ENCODE measurements at regions not wholly inside any gene's neighbourhood (a gene's known extent, or its start where the extent isn't known, plus 50 kb on each side); places are given as distances from the start of the nearest gene placed in this dataset.

- Histone ChIP-seq H3K36me3 (ENCODE audit: control insufficient read depth, insufficient read depth, low read length) (no peaks in the 10 kb centered on the region), H3K4me1 (ENCODE audit: control insufficient read depth, insufficient read depth, low read length) (no peaks in the 10 kb centered on the region), H3K27me3 (ENCODE audit: control insufficient read depth, insufficient read depth, low read length) (no peaks in the 10 kb centered on the region), H3K9me3 (ENCODE audit: control insufficient read depth, insufficient read depth, low read length) (no peaks in the 10 kb centered on the region), H3K4me3 (ENCODE audit: low read length) (no peak overlapping the region), H3K27ac (ENCODE audit: low read length) (no peak overlapping the region)
- no peak for DNase-seq (ENCODE audit: low read depth, low spot score)
- WGBS (ENCODE audit: insufficient coverage, insufficient read length), result no CpG with 5 or more reads among the region's 6 CpGs
Observed at GRCh38 chr9:3054017-3054586, 210.2 kb upstream of the PUM3 start.

- no peak for DNase-seq (ENCODE audit: low read depth, low spot score)
- no peaks in the 10 kb centered on the region for H3K27me3 ChIP-seq (ENCODE audit: control insufficient read depth, insufficient read depth, low read length)
- no peak overlapping the region for H3K4me3 ChIP-seq (ENCODE audit: low read length)
- no peaks in the 10 kb centered on the region for H3K4me1 ChIP-seq (ENCODE audit: control insufficient read depth, insufficient read depth, low read length)
- no peaks in the 10 kb centered on the region for H3K9me3 ChIP-seq (ENCODE audit: control insufficient read depth, insufficient read depth, low read length)
- WGBS (ENCODE audit: insufficient coverage, insufficient read length), result no CpG with 5 or more reads among the region's 2 CpGs
- H3K36me3 ChIP-seq (ENCODE audit: control insufficient read depth, insufficient read depth, low read length), result no peaks in the 10 kb centered on the region
- H3K27ac ChIP-seq (ENCODE audit: low read length), result no peak overlapping the region
Observed at GRCh38 chr9:3049636-3050035, 205.7 kb upstream of the PUM3 start.

GRCh38 chr9:3047912-3048311 lies 204.0 kb upstream of the PUM3 start:
- Histone ChIP-seq H3K27me3 (ENCODE audit: control insufficient read depth, insufficient read depth, low read length) (no peaks in the 10 kb centered on the region), H3K36me3 (ENCODE audit: control insufficient read depth, insufficient read depth, low read length) (no peaks in the 10 kb centered on the region), H3K27ac (ENCODE audit: low read length) (no peak overlapping the region), H3K4me3 (ENCODE audit: low read length) (no peak overlapping the region), H3K4me1 (ENCODE audit: control insufficient read depth, insufficient read depth, low read length) (no peaks in the 10 kb centered on the region), H3K9me3 (ENCODE audit: control insufficient read depth, insufficient read depth, low read length) (no peaks in the 10 kb centered on the region)
- no CpG with 5 or more reads among the region's 3 CpGs for WGBS (ENCODE audit: insufficient coverage, insufficient read length)
- no peak for DNase-seq (ENCODE audit: low read depth, low spot score)

- Histone ChIP-seq H3K36me3 (ENCODE audit: control insufficient read depth, insufficient read depth, low read length) (no peaks in the 10 kb centered on the region), H3K9me3 (ENCODE audit: control insufficient read depth, insufficient read depth, low read length) (no peaks in the 10 kb centered on the region), H3K27me3 (ENCODE audit: control insufficient read depth, insufficient read depth, low read length) (no peaks in the 10 kb centered on the region), H3K4me1 (ENCODE audit: control insufficient read depth, insufficient read depth, low read length) (no peaks in the 10 kb centered on the region), H3K4me3 (ENCODE audit: low read length) (no peak overlapping the region), H3K27ac (ENCODE audit: low read length) (no peak overlapping the region)
- no CpG with 5 or more reads among the region's 1 CpG for WGBS (ENCODE audit: insufficient coverage, insufficient read length)
- DNase-seq (ENCODE audit: low read depth, low spot score), result no peak
Observed at GRCh38 chr9:3045153-3045552, 201.3 kb upstream of the PUM3 start.

- no peak for DNase-seq (ENCODE audit: low read depth, low spot score)
- Histone ChIP-seq H3K36me3 (ENCODE audit: control insufficient read depth, insufficient read depth, low read length) (no peaks in the 10 kb centered on the region), H3K4me1 (ENCODE audit: control insufficient read depth, insufficient read depth, low read length) (no peaks in the 10 kb centered on the region), H3K27ac (ENCODE audit: low read length) (no peak overlapping the region), H3K9me3 (ENCODE audit: control insufficient read depth, insufficient read depth, low read length) (no peaks in the 10 kb centered on the region), H3K4me3 (ENCODE audit: low read length) (no peak overlapping the region), H3K27me3 (ENCODE audit: control insufficient read depth, insufficient read depth, low read length) (no peaks in the 10 kb centered on the region)
- no CpG with 5 or more reads among the region's 4 CpGs for WGBS (ENCODE audit: insufficient coverage, insufficient read length)
Observed at GRCh38 chr9:3043369-3043768, 199.5 kb upstream of the PUM3 start.

- Histone ChIP-seq H3K36me3 (ENCODE audit: control insufficient read depth, insufficient read depth, low read length) (no peaks in the 10 kb centered on the region), H3K27me3 (ENCODE audit: control insufficient read depth, insufficient read depth, low read length) (no peaks in the 10 kb centered on the region), H3K4me3 (ENCODE audit: low read length) (no peak overlapping the region), H3K4me1 (ENCODE audit: control insufficient read depth, insufficient read depth, low read length) (no peaks in the 10 kb centered on the region), H3K27ac (ENCODE audit: low read length) (no peak overlapping the region), H3K9me3 (ENCODE audit: control insufficient read depth, insufficient read depth, low read length) (no peaks in the 10 kb centered on the region)
- no peak for DNase-seq (ENCODE audit: low read depth, low spot score)
- WGBS (ENCODE audit: insufficient coverage, insufficient read length), result no CpG with 5 or more reads among the region's 3 CpGs
Observed at GRCh38 chr9:3040761-3041160, 196.9 kb upstream of the PUM3 start.

- WGBS (ENCODE audit: insufficient coverage, insufficient read length), result no CpG with 5 or more reads among the region's 1 CpG
Observed at GRCh38 chr9:3036333-3036700, 192.4 kb upstream of the PUM3 start.

GRCh38 chr9:3035579-3036332 lies 191.9 kb upstream of the PUM3 start:
- no peak overlapping the region for H3K4me3 ChIP-seq (ENCODE audit: low read length)
- H3K4me1 ChIP-seq (ENCODE audit: control insufficient read depth, insufficient read depth, low read length), result no peaks in the 10 kb centered on the region
- DNase-seq (ENCODE audit: low read depth, low spot score), result no peak
- no peaks in the 10 kb centered on the region for H3K9me3 ChIP-seq (ENCODE audit: control insufficient read depth, insufficient read depth, low read length)
- H3K36me3 ChIP-seq (ENCODE audit: control insufficient read depth, insufficient read depth, low read length), result no peaks in the 10 kb centered on the region
- no peak overlapping the region for H3K27ac ChIP-seq (ENCODE audit: low read length)
- WGBS (ENCODE audit: insufficient coverage, insufficient read length), result no CpG with 5 or more reads among the region's 8 CpGs
- H3K27me3 ChIP-seq (ENCODE audit: control insufficient read depth, insufficient read depth, low read length), result no peaks in the 10 kb centered on the region

More at GRCh38 chr9:3036333-3036700, 192.4 kb upstream of the PUM3 start:
- H3K27me3 ChIP-seq (ENCODE audit: control insufficient read depth, insufficient read depth, low read length), result no peaks in the 10 kb centered on the region
- H3K27ac ChIP-seq (ENCODE audit: low read length), result no peak overlapping the region
- H3K36me3 ChIP-seq (ENCODE audit: control insufficient read depth, insufficient read depth, low read length), result no peaks in the 10 kb centered on the region
- no peak overlapping the region for H3K4me3 ChIP-seq (ENCODE audit: low read length)
- no peaks in the 10 kb centered on the region for H3K9me3 ChIP-seq (ENCODE audit: control insufficient read depth, insufficient read depth, low read length)
- DNase-seq (ENCODE audit: low read depth, low spot score), result no peak
- no peaks in the 10 kb centered on the region for H3K4me1 ChIP-seq (ENCODE audit: control insufficient read depth, insufficient read depth, low read length)

- Histone ChIP-seq H3K27ac (ENCODE audit: low read length) (no peak overlapping the region), H3K9me3 (ENCODE audit: control insufficient read depth, insufficient read depth, low read length) (no peaks in the 10 kb centered on the region), H3K27me3 (ENCODE audit: control insufficient read depth, insufficient read depth, low read length) (no peaks in the 10 kb centered on the region), H3K36me3 (ENCODE audit: control insufficient read depth, insufficient read depth, low read length) (no peaks in the 10 kb centered on the region), H3K4me1 (ENCODE audit: control insufficient read depth, insufficient read depth, low read length) (no peaks in the 10 kb centered on the region), H3K4me3 (ENCODE audit: low read length) (no peak overlapping the region)
- WGBS (ENCODE audit: insufficient coverage, insufficient read length), result no CpG with 5 or more reads among the region's 4 CpGs
- DNase-seq (ENCODE audit: low read depth, low spot score), result no peak
Observed at GRCh38 chr9:3032898-3033297, 189.0 kb upstream of the PUM3 start.

- Histone ChIP-seq H3K4me3 (ENCODE audit: low read length) (no peak overlapping the region), H3K27ac (ENCODE audit: low read length) (no peak overlapping the region), H3K4me1 (ENCODE audit: control insufficient read depth, insufficient read depth, low read length) (peaks cover 2% of the 10 kb centered on the region; the same call in 1 of the 2 replicates), H3K9me3 (ENCODE audit: control insufficient read depth, insufficient read depth, low read length) (no peaks in the 10 kb centered on the region), H3K36me3 (ENCODE audit: control insufficient read depth, insufficient read depth, low read length) (no peaks in the 10 kb centered on the region), H3K27me3 (ENCODE audit: control insufficient read depth, insufficient read depth, low read length) (no peaks in the 10 kb centered on the region)
- WGBS (ENCODE audit: insufficient coverage, insufficient read length), result no CpG with 5 or more reads among the region's 4 CpGs
- no peak for DNase-seq (ENCODE audit: low read depth, low spot score)
Observed at GRCh38 chr9:3028535-3028934, 184.6 kb upstream of the PUM3 start.

GRCh38 chr9:3027210-3027609 lies 183.3 kb upstream of the PUM3 start:
- no CpG with 5 or more reads among the region's 3 CpGs for WGBS (ENCODE audit: insufficient coverage, insufficient read length)
- Histone ChIP-seq H3K9me3 (ENCODE audit: control insufficient read depth, insufficient read depth, low read length) (no peaks in the 10 kb centered on the region), H3K36me3 (ENCODE audit: control insufficient read depth, insufficient read depth, low read length) (no peaks in the 10 kb centered on the region), H3K27me3 (ENCODE audit: control insufficient read depth, insufficient read depth, low read length) (no peaks in the 10 kb centered on the region), H3K27ac (ENCODE audit: low read length) (no peak overlapping the region), H3K4me3 (ENCODE audit: low read length) (no peak overlapping the region), H3K4me1 (ENCODE audit: control insufficient read depth, insufficient read depth, low read length) (peaks cover 2% of the 10 kb centered on the region; the same call in 1 of the 2 replicates)
- no peak for DNase-seq (ENCODE audit: low read depth, low spot score)
